B cell (primary cell): ENCODE measurements at regions not wholly inside any gene's neighbourhood (a gene's known extent, or its start where the extent isn't known, plus 50 kb on each side); places are given as distances from the start of the nearest gene placed in this dataset.

ENCODE experiments used
- ATAC-seq: fragments of 200-7000 bp; cut with Tn5 transposase; one replicate; pipeline ENCODE4 v1.10.0; 2021; ENCODE audit warnings: low read depth, mild to moderate bottlenecking, moderate number of reproducible peaks, moderate library complexity
- CTCF ChIA-PET: fragments of 350-600 bp; sonication (Branson Sonifier 250); formaldehyde crosslinking; loops from one replicate; lab custom pipeline; 2021; ENCODE audit warnings: antibody characterized with exemption, inconsistent platforms; lab: Charles Lee
- POLR2A ChIA-PET: fragments of 350-600 bp; sonication (Branson Sonifier 250); formaldehyde crosslinking; loops from one replicate; lab custom pipeline; 2021; ENCODE audit warnings: antibody characterized with exemption; lab: Charles Lee
- DNase-seq: peaks from one replicate; pipeline ENCODE4 v3.0.0; 2013
- H2AFZ ChIP-seq: 2 replicates; pipeline ENCODE4 v1.6.1; 2012; ENCODE audit warnings: mild to moderate bottlenecking, low read depth, low read length; ENCODE audit not compliant: insufficient read depth, poor library complexity, severe bottlenecking
- H3K27ac ChIP-seq, 2 donors: 1 replicate in 1 of 2; 2 replicates in 1 of 2; pipeline ENCODE4 v1.5.1; 2012 to 2013; ENCODE audit warnings: low read length in 2 of 2, mild to moderate bottlenecking in 2 of 2, moderate library complexity in 1 of 2
- H3K27me3 ChIP-seq, 4 experiments: fragments of 200-600 bp in 1 of 4; sonication (generic) in 1 of 4; replicated peaks in 1 of 4; 1 replicate in 2 of 4; 2 replicates in 2 of 4; pipeline versions ENCODE4 v1.6.1 to v1.7.0; 2013 to 2016; ENCODE audit warnings: low read length in 3 of 4, mild to moderate bottlenecking in 2 of 4, mixed read lengths in 1 of 4, moderate library complexity in 1 of 4; ENCODE audit not compliant: insufficient read depth in 4 of 4, control insufficient read depth in 3 of 4; ENCODE audit errors: control extremely low read depth in 1 of 4
- H3K36me3 ChIP-seq, 2 experiments: replicated peaks in 1 of 2; 1 replicate in 1 of 2; 2 replicates in 1 of 2; pipeline versions ENCODE4 v1.6.1 to v1.7.1; 2013; ENCODE audit warnings: low read length in 1 of 2; ENCODE audit not compliant: insufficient read depth in 2 of 2, control insufficient read depth in 1 of 2; ENCODE audit errors: control extremely low read depth in 1 of 2, extremely low read depth in 1 of 2
- H3K4me1 ChIP-seq, 2 donors: fragments of 200-600 bp in 1 of 2; sonication (generic) in 1 of 2; 1 replicate in 1 of 2; 2 replicates in 1 of 2; pipeline versions ENCODE4 v1.5.1 to v1.6.1; 2013 to 2017; ENCODE audit warnings: low read length in 2 of 2; ENCODE audit not compliant: control insufficient read depth in 2 of 2, insufficient read depth in 2 of 2
- H3K4me2 ChIP-seq: replicated peaks from 2 replicates; pipeline ENCODE3; 2012; ENCODE audit warnings: mild to moderate bottlenecking, low read depth, low read length; ENCODE audit not compliant: poor library complexity, severe bottlenecking
- H3K4me3 ChIP-seq, 5 experiments: fragments of 200-600 bp in 1 of 5; sonication (generic) in 1 of 5; 1 replicate in 3 of 5; 2 replicates in 2 of 5; pipeline versions ENCODE4 v1.5.1 to v1.7.0; 2011 to 2016; ENCODE audit warnings: low read length in 4 of 5, mild to moderate bottlenecking in 4 of 5, low read depth in 2 of 5, control low read depth in 1 of 5, moderate library complexity in 1 of 5; ENCODE audit not compliant: insufficient read depth in 1 of 5; ENCODE audit errors: control extremely low read depth in 1 of 5, extremely low read depth in 1 of 5
- H3K79me2 ChIP-seq: fragments of 200-600 bp; sonication (generic); one replicate; pipeline ENCODE4 v1.6.0; 2016; ENCODE audit warnings: low read length; ENCODE audit not compliant: control insufficient read depth, insufficient read depth
- H3K9ac ChIP-seq: fragments of 200-600 bp; sonication (generic); 2 replicates; pipeline ENCODE4 v1.6.1; 2017; ENCODE audit warnings: mild to moderate bottlenecking, low read length, moderate library complexity
- H3K9me3 ChIP-seq, 3 donors: one replicate each; pipeline versions ENCODE4 v1.6.1 to v1.7.1; 2013; ENCODE audit warnings: low read length in 2 of 3; ENCODE audit not compliant: control insufficient read depth in 2 of 3, insufficient read depth in 1 of 3; ENCODE audit errors: control extremely low read depth in 1 of 3
- H4K20me1 ChIP-seq: 2 replicates; pipeline ENCODE4 v1.6.0; 2012; ENCODE audit warnings: mild to moderate bottlenecking, low read length; ENCODE audit not compliant: insufficient read depth, control insufficient read depth, poor library complexity, severe bottlenecking
- H3K27ac Mint-ChIP-seq: one replicate; pipeline ENCODE4 v1.8.0; 2021; ENCODE audit warnings: mixed read lengths
- H3K27me3 Mint-ChIP-seq: one replicate; pipeline ENCODE4 v1.8.0; 2021; ENCODE audit warnings: mixed read lengths
- H3K4me1 Mint-ChIP-seq: one replicate; pipeline ENCODE4 v1.8.0; 2021; ENCODE audit warnings: mixed read lengths
- H3K4me3 Mint-ChIP-seq: one replicate; pipeline ENCODE4 v1.8.0; 2021; ENCODE audit warnings: mixed read lengths
- H3K9me3 Mint-ChIP-seq: one replicate; pipeline ENCODE4 v1.8.0; 2022; ENCODE audit warnings: mixed read lengths; ENCODE audit not compliant: insufficient read depth
- EZH2 ChIP-seq: IDR thresholded peaks from 2 replicates; pipeline ENCODE4 v1.6.1; 2012; ENCODE audit warnings: borderline replicate concordance, low read depth, mild to moderate bottlenecking, moderate library complexity, low read length; ENCODE audit not compliant: insufficient read depth, poor library complexity, severe bottlenecking
- WGBS: methylation state at CpG from one replicate; pipeline ENCODE4 v1.1.5; 2013; ENCODE audit warnings: missing lambda C conversion rate; ENCODE audit not compliant: insufficient coverage; 5-methylcytosine and 5-hydroxymethylcytosine counted together
- intact Hi-C: fragments of 100-400 bp; cut with micrococcal nuclease; formaldehyde crosslinking; loops from one replicate; pipeline ENCODE4 v1.10.0; 2022
- TF ChIP-seq, protein P1 (sequence below): fragments of 200-600 bp; IDR thresholded peaks from one replicate; pipeline ENCODE4 v1.8.0; 2022; ENCODE audit warnings: antibody characterized with exemption, mild to moderate bottlenecking

DNA sequence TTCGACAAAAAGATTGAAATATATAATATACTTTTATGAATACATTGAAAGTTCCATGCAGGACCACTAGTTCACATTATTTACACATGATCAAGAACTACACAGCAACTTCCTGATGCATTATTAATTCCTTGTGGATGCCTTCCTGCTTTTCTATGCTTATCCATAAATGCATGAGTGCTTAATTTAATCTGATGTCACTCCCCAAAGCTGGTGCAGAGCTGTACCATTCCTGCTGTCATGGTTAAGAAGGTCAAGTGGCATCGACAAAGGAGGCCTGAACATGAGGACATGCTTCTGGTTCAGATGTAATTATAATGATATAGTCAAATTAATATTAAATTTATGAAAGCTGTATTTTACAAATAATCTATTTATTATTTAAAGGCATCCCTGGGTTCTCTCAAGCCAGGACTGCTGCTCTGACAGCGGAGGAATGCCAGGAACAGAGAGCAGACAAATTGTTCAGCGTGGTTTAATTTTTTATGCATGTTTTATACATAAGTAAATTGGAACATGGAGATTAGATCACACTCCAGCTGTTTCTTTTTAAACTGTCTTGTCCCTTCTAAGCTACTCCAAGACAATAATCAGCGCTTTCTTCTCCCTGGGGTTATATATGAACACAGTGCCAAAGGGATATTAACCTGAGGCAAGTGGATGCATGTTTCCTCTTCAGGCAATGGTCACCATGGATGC is 307.3 kb upstream of the CNTNAP5 start:
- no peaks in the 10 kb centered on the region for H3K4me1 Mint-ChIP-seq
- ChIA-PET POLR2A (no interaction called here), CTCF (no interaction called here)
- Histone ChIP-seq H3K36me3 (no peaks in the 10 kb centered on the region), H3K4me1 (no peaks in the 10 kb centered on the region), H3K4me3 (no peak overlapping the region), H3K9me3 (peaks cover 0 to 2% (median 0%) of the 10 kb centered on the region in 3 donors), H4K20me1 (no peaks in the 10 kb centered on the region), H3K27me3 (no peaks in the 10 kb centered on the region), H3K27ac (no peak overlapping the region), H3K79me2 (no peaks in the 10 kb centered on the region), H3K4me2 (no peak overlapping the region), H3K9ac (no peak overlapping the region), H2AFZ (no peak overlapping the region)
- H3K27me3 Mint-ChIP-seq = no peaks in the 10 kb centered on the region
- TF ChIP-seq EZH2 = no peak
- TF ChIP-seq, protein P1, sequence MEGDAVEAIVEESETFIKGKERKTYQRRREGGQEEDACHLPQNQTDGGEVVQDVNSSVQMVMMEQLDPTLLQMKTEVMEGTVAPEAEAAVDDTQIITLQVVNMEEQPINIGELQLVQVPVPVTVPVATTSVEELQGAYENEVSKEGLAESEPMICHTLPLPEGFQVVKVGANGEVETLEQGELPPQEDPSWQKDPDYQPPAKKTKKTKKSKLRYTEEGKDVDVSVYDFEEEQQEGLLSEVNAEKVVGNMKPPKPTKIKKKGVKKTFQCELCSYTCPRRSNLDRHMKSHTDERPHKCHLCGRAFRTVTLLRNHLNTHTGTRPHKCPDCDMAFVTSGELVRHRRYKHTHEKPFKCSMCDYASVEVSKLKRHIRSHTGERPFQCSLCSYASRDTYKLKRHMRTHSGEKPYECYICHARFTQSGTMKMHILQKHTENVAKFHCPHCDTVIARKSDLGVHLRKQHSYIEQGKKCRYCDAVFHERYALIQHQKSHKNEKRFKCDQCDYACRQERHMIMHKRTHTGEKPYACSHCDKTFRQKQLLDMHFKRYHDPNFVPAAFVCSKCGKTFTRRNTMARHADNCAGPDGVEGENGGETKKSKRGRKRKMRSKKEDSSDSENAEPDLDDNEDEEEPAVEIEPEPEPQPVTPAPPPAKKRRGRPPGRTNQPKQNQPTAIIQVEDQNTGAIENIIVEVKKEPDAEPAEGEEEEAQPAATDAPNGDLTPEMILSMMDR = no peak
- no CpG with 5 or more reads among the region's 5 CpGs for WGBS
- no peak overlapping the region for H3K4me3 Mint-ChIP-seq
- H3K9me3 Mint-ChIP-seq = peaks cover 9% of the 10 kb centered on the region
- ATAC-seq (no peak), DNase-seq (no peak)
- intact Hi-C loops = no loop called here
- no peak overlapping the region for H3K27ac Mint-ChIP-seq

DNA sequence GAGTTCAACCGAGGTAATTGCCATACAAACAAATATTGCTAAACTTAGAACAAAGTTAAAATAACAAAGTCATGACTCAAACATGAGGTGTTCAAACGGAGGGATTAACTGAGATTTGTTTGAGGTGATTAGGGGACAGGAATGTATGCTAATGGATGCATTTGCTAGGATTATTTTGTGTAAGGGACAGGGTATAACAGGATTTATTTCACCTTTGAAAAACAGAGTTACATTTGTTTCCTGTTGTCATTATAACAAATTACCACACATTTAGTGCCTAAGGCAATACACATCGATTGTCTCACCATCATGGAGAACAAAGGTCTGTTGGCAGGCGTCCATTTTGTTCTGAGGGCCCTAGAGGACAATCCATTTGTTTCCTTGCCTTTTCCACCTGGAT is 304.3 kb upstream of the CNTNAP5 start:
- DNase-seq = no peak
- WGBS = 94% methylated on average over 2 of the region's 4 CpGs
- Histone ChIP-seq H3K4me3 (no peak overlapping the region), H3K9me3 (peaks cover 0 to 3% (median 0%) of the 10 kb centered on the region in 3 donors), H4K20me1 (no peaks in the 10 kb centered on the region), H3K79me2 (no peaks in the 10 kb centered on the region), H3K27ac (no peak overlapping the region), H3K27me3 (no peaks in the 10 kb centered on the region), H3K9ac (no peak overlapping the region), H3K4me1 (no peaks in the 10 kb centered on the region), H3K36me3 (no peaks in the 10 kb centered on the region), H3K4me2 (no peak overlapping the region), H2AFZ (no peak overlapping the region)
- Mint-ChIP-seq H3K27me3 (no peaks in the 10 kb centered on the region), H3K4me3 (no peak overlapping the region), H3K27ac (no peak overlapping the region), H3K4me1 (no peaks in the 10 kb centered on the region), H3K9me3 (peaks cover 5% of the 10 kb centered on the region)
- no peak for ATAC-seq
- ChIA-PET CTCF (no interaction called here), POLR2A (no interaction called here)
- TF ChIP-seq EZH2 = no peak
- TF ChIP-seq, protein P1 = no peak
- intact Hi-C loops = no loop called here
